GM12873 (cell line): ENCODE measurements at regions not wholly inside any gene's neighbourhood (a gene's known extent, or its start where the extent isn't known, plus 50 kb on each side); places are given as distances from the start of the nearest gene placed in this dataset.

ENCODE experiments used
- CTCF ChIP-seq: IDR thresholded peaks from 2 replicates; pipeline ENCODE4 v1.5.1; 2012; ENCODE audit warnings: low read depth, mild to moderate bottlenecking, moderate library complexity, low read length, control low read depth; ENCODE audit not compliant: insufficient read depth; ENCODE audit errors: missing control alignments

GRCh38 chr12:91620992-91621391 lies 438.4 kb upstream of the DCN start:
- no peak for TF ChIP-seq CTCF

GRCh38 chr12:91620422-91620821 lies 437.8 kb upstream of the DCN start:
- no peak for TF ChIP-seq CTCF

GRCh38 chr12:91618281-91618680 lies 435.7 kb upstream of the DCN start:
- no peak for TF ChIP-seq CTCF

DNA sequence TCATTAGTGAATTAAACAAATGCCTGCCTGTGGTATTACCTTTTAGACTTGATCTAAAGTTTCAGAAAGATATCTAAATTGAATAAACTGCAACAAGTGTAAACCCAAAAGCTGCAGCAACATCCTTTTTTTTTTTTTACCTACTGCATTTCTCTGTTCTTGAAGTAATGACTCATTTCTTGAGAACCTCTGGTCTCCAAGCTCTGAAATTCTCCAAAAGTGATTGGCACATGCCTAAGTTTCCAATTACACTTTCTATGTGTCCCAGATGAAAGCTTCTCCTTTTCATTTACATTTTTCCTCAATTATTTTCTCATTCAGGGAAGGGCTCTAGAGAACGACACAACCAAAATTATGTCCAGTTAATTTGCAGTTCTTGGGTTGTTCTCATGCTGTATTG lies 435.2 kb upstream of the DCN start:
- no peak for TF ChIP-seq CTCF

DNA sequence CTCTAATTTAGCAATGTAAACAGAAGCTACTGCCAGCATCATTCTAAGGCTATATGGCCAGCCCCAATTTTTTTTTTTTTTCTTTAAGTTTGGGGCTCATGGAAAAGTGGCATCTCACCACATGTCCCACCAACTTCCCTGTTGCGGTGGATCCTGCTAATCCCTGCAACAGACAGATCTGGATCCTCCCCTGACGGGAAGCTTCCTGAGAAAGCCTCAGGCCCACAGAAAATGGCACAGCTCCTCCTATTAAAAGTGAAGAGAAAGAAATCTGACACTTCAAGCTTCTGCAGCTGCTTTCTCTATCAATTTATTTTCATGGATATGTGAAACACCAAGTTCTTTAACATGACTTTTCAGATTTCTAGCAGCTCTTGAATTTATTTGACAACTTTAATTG lies 433.8 kb upstream of the DCN start:
- no peak for TF ChIP-seq CTCF

- TF ChIP-seq CTCF: no peak
Observed at GRCh38 chr12:91613223-91613779, 430.7 kb upstream of the DCN start.

- no peak for TF ChIP-seq CTCF
Observed at GRCh38 chr12:91610561-91610960, 427.9 kb upstream of the DCN start.
